ENCODE measurements at regions not wholly inside any gene's neighbourhood (a gene's known extent, or its start where the extent isn't known, plus 50 kb on each side); places are given as distances from the start of the nearest gene placed in this dataset.
"Not testable (repeated sequence)": the region's sequence is repeated elsewhere in the genome, so short reads cannot be mapped to it uniquely, and the experiment has no call there.

DNA sequence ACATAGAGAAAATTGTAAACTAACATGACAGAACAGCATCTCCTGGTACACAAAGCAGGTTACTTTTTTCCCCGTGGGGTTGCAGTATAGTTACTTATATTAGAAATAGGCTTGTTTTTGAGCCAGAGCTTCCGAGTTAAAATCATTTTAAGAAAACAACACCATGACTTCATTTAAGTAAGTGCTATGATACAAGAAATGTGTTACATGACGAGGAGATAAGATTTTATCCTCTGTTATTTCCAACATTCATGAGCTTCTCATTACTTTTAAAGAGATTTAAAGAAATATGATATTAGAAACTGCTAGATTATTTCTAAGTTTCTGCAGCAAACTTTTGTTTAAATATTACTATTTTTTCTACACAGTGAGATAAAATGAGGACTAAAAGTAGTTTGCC, 968.7 kb downstream of the GATA3 start:
- no peak for DNase-seq (ENCODE audit: low read depth in 2 of 2)

- DNase-seq (ENCODE audit: low read depth in 2 of 2), result no peak
Measured at GRCh38 chr10:9024210-9024609, 969.7 kb downstream of the GATA3 start.

DNA sequence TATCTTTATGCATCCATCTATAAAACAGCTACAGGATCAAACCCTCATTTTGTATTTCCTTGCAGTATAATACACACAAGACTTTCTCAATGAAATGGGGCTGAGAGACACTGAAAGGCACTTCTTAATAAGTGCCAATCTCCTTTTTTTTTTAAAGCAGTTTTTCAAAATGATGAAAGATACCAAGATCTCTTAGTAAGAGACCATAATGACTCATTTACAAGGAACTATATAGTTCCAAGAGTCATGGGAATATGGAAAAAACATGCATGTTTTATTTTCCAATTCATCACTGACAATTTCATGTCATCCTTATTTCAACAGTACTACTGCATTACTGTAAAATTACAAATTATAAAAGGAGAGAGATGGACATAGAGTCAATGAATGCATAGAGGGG, 973.7 kb downstream of the GATA3 start:
- no peak for DNase-seq (ENCODE audit: low read depth in 2 of 2)

- no peak for DNase-seq (ENCODE audit: low read depth in 2 of 2)
Measured at GRCh38 chr10:9035355-9035754, 980.9 kb downstream of the GATA3 start.

GRCh38 chr10:9036711-9037204, 982.3 kb downstream of the GATA3 start:
- no peak for DNase-seq (ENCODE audit: low read depth in 2 of 2)

DNA sequence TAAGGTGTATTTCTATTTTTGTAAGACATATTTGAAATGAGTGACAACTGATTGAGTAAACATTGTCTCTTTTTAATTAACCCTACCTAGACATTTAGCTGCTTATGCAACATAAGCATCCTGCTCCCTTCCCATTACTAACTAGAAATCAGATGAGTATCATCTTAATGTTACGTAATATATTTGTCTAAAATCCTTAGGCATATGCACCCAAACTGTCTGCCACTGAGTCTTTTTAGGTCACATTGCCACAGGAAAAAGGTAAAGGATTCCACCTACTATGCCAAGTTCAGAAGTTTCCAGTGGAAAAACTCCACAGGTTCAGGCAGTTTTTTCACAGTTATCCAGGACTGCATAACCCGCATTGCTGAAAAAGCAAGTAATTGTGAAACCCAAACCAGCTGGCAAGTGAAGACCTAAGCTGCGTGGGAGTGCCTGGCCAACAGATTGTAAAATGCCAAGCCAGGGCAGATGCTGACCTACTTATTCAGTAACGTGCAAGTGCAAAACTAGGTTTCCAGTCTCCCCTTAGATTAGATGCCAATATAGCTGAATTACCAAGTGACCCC, 983.7 kb downstream of the GATA3 start:
- DNase-seq (ENCODE audit: low read depth in 2 of 2), result no peak

- no peak for DNase-seq (ENCODE audit: low read depth in 2 of 2)
Measured at GRCh38 chr10:9043466-9043865, 989.0 kb downstream of the GATA3 start.

DNA sequence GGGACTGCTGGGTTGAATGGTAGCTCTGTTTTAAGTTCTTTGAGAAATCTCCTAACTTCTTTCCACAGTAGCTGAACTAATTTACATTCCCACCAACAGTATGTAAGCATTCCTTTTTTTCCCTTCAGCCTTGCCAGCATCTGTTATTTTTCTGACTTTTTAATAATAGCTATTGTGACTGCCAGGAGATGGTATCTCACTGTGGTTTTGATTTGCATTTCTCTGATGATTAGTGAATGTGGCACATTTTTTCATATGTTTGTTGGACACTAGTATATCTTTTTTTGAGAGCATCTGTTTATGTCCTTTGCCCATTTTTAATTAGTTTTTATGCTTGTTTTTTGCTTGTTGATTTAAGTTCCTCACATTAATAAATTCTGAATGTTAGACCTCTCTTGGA, 990.8 kb downstream of the GATA3 start:
- DNase-seq (ENCODE audit: low read depth in 2 of 2), result no peak

GRCh38 chr10:9051328-9051974, 997.0 kb downstream of the GATA3 start:
- no peak for DNase-seq (ENCODE audit: low read depth in 2 of 2)

DNA sequence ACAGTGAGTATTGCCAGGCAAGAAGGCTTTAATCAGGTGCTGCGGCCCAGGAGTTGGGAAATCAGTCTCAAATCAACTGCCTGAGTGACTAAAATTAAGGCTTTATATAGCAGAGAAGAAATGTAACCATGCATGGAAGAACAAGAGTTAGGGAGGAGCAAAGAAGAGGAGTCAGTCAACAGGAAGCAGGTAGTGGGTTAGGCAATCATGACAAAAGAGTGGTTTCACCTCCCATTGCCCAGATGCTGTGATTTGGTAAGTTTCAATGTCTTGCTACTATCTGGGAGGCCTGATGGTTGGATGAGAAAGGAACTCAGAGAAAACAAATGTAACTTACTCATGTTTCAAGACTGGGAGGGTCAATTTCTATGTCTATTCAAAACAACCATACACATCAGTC, 998.3 kb downstream of the GATA3 start:
- no peak for DNase-seq (ENCODE audit: low read depth in 2 of 2)

DNA sequence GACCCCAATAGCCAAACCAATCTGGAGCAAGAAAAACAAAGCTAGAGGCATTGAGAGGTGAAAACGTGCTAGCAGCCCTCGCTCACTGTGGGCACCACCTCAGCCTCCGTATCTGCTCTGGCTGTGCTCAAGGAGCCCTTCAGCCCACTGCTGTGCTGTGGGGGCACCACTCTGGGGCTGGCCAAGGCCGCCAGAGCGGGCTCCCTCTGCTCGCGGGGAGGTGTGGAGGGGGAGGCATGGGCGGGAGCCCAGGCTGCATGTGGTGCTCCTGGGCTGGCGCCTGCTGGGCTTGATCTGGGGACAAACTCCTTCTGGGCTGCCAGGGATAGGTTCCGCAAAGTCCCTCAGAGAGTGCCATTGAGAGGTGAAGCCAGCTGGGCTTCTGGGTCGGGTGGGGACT, 1002.0 kb downstream of the GATA3 start:
- DNase-seq (ENCODE audit: low read depth in 2 of 2), result no peak

DNA sequence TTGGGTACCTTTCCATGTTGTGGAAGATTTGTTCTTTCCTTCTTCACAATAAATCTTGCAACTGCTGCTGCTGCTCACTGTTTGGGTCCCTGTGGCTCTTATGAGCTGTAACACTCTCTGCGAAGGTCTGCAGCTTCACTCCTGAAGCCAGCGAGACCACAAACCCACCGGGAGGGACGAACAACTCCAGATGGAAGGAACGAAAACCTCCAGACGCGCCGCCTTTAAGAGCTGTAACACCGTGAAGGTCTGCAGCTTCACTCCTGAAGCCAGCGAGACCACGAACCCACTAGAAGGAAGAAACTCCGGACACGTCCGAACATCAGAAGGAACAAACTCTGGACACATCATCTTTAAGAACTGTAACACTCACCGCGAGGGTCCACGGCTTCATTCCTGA, 1002.8 kb downstream of the GATA3 start:
- DNase-seq (ENCODE audit: low read depth in 2 of 2), result not testable (repeated sequence)

DNA sequence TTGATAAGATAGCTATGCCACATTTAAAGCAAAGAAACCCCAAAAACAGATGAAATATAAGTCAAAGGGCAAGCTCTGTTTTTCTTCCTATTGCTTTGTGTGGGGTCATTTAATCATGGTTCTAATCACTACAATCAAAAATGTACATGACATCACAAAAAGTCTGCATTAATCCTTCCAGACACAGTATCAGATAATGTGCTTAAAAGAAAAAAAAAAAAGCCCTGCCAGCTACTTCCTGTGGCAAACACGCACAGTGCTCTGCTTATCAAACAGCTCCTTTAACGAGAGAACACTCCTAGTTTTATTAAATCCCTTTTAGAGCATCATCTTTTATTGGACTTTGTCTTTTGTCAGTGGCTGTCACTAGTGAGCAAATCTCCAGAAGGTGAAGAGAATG, 1005.8 kb downstream of the GATA3 start:
- no peak for DNase-seq (ENCODE audit: low read depth in 2 of 2)

DNA sequence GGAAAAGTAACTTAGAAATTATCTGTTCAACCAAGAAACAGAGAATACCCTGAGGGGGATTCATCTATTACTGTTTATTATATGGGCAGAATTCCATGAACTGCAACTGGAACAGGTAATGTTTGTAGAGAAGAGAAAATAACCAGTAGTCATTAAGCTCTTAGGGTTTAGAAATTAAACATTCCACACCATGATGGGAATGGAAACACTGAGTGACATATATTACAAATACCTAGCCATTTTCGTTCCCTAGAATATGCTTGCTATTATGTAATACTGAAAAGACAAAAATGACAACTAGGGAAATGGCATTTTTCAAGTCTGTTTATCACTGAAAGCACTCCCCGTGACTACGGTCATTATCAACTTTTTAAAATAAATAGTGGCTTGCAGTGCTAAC, 1007.4 kb downstream of the GATA3 start:
- DNase-seq (ENCODE audit: low read depth in 2 of 2), result no peak

DNA sequence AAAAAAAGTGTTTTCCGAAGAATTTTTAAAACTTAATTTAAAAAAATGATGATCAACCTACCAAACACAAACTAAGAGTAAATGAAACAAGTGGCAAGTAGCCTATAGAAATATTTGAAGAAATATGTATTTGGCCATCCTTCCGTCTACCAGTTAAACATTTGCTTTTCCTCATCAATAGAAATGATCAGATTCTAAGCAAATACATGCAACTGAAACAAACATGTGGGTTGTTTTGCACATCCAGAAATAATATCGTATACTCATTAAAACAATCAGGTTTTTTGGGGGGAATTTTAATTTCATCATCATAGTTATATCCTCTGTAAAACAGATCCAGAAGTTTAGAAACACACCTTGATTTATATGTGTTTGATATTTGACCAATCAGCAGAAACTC, 1011.7 kb downstream of the GATA3 start:
- no peak for DNase-seq (ENCODE audit: low read depth in 2 of 2)

DNA sequence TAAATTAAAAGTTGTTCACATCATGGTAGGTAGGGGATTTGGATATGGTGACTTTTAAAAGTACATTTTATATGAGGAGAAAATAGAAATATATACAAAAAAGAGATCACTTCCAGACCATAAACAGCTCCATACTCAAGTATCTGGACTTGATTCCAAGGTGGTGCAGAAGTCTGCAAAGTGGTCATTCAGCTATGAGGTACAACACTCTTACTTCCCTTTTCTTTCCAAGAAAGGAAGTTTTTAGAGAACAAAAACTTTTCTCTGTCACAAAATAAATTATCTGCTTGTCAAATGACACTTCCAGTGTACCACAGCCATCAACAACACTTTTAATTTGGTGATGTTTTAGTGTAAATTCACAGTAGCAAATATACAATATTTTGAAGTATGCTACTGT, 1013.5 kb downstream of the GATA3 start:
- no peak for DNase-seq (ENCODE audit: low read depth in 2 of 2)

- DNase-seq (ENCODE audit: low read depth in 2 of 2), result no peak
Measured at GRCh38 chr10:9069136-9069535, 1014.6 kb downstream of the GATA3 start.

DNA sequence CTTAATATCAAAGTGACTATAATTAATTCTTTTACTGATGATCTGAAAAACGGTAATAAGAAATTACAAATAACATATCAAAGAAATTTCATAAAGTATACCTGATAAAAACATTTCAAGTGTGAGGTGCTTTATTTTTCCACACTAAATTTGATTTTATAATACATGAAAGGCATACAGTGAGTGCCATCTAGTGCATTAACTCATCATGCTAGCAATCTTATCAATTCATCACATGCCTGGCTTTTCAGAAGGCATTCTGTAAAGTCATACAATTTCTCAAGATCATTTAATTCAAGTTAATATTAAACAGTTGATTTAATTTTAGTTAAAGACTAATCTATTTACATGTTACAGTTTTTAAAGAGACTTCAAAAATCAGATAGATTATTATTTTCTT, 1020.9 kb downstream of the GATA3 start:
- no peak for DNase-seq (ENCODE audit: low read depth in 2 of 2)

GRCh38 chr10:9076066-9076465, 1021.6 kb downstream of the GATA3 start:
- no peak for DNase-seq (ENCODE audit: low read depth in 2 of 2)

GRCh38 chr10:9081253-9081652, 1026.8 kb downstream of the GATA3 start:
- no peak for DNase-seq (ENCODE audit: low read depth in 2 of 2)

DNA sequence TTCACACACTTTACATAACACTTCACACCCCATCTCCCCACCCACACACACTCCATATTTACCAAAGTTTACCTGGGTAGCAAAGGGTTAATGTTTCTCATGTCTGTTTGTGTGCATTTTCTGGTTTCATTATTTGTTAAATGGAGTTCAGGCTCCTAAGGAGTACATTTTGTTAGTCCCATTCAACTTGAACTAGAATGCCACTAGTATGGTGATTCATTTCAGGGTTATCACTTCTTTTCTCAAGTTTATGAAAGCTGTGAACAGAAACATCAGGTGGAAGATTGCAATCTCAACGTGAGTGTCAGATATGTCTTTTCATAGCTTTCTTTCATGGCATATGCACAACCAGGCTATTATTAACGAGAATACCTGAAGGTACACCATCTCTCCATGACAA, 1027.5 kb downstream of the GATA3 start:
- DNase-seq (ENCODE audit: low read depth in 2 of 2), result no peak

GRCh38 chr10:9091530-9092093, 1037.1 kb downstream of the GATA3 start:
- DNase-seq (ENCODE audit: low read depth in 2 of 2), result peak in 1 of 2 donors; percentile 10

- no peak for DNase-seq (ENCODE audit: low read depth in 2 of 2)
Measured at GRCh38 chr10:9096288-9096687, 1041.8 kb downstream of the GATA3 start.

All from activated CD4-positive, alpha-beta T cell treated with anti-CD3 and anti-CD28 coated beads for 24 hours (primary cell).